Vagina (tissue), 2 donors: ENCODE measurements at regions not wholly inside any gene's neighbourhood (a gene's known extent, or its start where the extent isn't known, plus 50 kb on each side); places are given as distances from the start of the nearest gene placed in this dataset.

ENCODE experiments used
- CTCF ChIP-seq, 3 experiments: fragments of 450-650 bp in 2 of 3; fragments of 200-600 bp in 1 of 3; sonication (generic) in 1 of 3; IDR thresholded peaks; one replicate each; pipeline ENCODE4 v1.5.1; 2017 to 2019; ENCODE audit warnings: antibody characterized with exemption in 3 of 3, mild to moderate bottlenecking in 2 of 3, moderate library complexity in 2 of 3
- POLR2A ChIP-seq, 2 donors: fragments of 450-650 bp; IDR thresholded peaks; one replicate each; pipeline ENCODE4 v1.6.1; 2017; ENCODE audit warnings: antibody characterized with exemption in 2 of 2, mild to moderate bottlenecking in 2 of 2, moderate library complexity in 2 of 2
- POLR2AphosphoS5 ChIP-seq, 2 donors: sonication (generic); formaldehyde crosslinking; IDR thresholded peaks; one replicate each; pipeline ENCODE4 v1.9.0; 2017; ENCODE audit warnings: antibody characterized with exemption in 2 of 2, mild to moderate bottlenecking in 2 of 2, low read depth in 1 of 2; ENCODE audit not compliant: insufficient read depth in 1 of 2

GRCh38 chr1:60703155-60703554 is 379.2 kb upstream of the NFIA start:
- TF ChIP-seq POLR2A (IDR thresholded peaks at IDR 0.05) (no peak), CTCF (IDR thresholded peaks at IDR 0.05) (no peak), POLR2AphosphoS5 (IDR thresholded peaks at IDR 0.05; ENCODE audit: insufficient read depth in 1 of 2, low read depth in 1 of 2) (no peak)
